ENCODE measurements at regions not wholly inside any gene's neighbourhood (a gene's known extent, or its start where the extent isn't known, plus 50 kb on each side); places are given as distances from the start of the nearest gene placed in this dataset.
A peak's percentile ranks its signal among the peaks of the same experiment; 100 is the strongest.

DNA sequence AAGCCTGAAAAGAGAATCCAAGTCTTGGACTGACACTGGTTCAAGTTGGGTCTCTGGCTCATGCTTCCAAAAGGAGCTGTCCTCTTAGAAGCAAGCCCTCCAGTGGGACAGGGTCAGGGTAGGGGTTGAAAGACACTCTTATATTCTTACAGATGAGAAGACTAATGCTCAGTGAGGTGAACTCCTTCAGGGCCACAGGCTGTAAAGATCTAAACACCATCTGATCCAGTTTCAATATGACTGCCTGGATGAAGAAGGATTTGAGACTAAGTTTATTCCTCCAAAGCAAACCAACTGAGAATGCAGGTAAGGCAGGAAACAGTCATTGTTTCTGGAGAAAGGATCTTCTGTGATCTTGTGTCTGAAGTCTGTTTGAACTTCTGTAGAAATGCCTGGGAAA lies 99.0 kb upstream of the TAB2 start:
- DNase-seq, result no peak

DNA sequence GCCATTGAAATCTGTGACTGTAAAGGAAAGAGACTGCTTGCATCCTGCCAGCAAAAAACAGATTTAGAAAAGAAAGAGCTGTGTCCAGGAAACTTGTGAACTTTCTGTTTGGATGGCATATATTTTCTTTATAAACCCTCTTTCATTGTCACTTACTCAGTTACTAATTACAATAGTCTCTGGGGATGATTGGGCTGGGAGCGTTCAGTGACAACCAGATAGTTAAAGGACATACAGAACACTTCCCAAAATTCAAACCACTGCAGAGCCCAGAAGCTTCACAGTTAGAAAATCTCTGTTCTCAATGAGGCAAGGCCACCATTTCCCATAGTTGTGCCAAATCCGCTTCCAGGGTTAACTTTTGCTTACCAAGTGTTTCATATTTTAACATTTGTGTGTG lies 98.6 kb upstream of the TAB2 start:
- no peak for DNase-seq

DNA sequence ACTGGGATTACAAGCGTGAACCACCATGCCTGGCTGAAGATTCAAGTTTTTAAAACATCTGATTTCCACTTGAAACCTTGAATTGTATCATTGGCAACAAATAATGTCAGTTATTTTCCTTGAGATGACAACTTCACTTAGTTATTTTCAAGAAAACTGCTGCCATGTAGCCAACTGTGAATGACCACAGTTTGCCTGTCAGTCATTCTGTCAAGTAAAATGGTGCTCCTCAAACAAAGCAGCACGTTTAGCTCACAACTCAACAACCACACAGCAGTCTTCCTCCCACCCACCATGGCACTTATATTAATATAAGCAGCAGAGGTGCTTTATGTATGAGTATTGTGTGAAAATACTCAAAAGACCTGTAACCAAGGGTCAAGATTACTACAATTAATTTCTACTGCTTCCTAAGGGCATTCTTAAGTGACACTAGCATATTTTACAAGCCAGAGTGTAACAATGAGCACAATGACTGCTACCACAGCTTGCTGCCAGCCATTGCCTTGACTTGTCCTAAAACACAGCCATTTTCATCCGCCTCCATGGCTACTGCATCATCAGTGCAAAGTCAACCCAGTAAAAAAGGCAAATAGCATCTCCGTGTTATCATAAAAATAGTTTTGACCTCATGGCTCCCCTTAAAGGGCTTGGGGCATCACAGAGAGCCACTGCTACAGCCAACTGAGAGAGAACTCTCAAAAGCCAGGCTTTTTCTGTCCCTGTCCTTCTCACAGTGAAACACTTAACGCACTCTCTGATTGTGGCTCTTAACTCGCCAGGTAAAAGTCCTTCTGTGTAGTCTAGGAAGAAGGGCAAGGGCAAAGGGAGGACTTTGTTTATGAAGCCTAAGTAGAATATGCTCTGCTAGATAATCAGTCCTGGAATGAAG lies 96.4 kb upstream of the TAB2 start:
- no peak for DNase-seq

DNA sequence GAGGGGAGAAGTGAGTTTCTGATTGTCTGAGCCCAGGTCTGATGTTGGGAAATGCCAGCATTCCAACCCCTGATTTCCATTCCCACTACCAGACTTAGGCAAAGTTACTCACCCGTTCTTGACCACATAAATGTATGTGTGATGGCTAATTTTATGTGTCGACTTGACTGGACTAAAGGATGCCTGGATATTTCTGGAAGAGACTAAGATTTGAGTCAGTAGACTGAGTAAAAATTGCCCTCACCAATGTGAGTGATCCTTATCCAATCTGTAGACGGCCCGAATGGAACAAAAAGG lies 95.8 kb upstream of the TAB2 start:
- no peak for DNase-seq

DNA sequence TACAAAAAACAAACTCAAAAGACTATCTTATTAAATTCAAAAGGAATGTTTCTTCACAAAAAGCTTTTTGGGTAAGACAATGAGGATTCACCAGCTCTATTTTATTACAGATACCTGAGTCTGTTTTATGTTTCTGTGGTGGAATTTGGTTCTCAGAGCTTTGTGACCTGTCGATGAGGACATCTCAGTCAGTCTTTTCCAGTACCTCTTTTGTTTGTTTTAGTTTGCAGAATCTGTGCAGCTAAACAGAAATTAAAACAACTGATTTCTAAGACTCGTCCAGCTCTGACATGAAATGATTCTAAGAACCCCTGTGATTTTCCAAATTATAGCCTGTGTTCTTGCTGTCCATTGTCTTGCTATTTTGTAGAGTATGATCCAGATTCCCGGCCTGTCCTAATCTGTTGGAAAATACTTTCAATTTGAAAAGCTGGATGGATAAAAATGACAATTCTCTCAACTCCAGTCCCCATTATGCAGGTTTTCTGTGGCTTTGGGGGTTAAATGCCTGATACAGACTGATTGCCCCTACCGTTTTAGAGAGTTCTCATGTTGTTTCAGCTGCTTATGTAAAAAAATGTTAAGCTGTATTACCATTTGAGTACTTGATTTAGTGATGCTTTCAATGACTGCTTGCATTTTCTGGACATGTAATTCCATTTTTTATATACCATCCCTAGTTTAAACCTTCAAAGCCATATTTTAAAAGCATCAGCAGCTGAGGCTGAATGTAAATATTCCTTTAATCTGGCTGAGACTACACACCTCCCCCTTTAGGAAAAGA lies 94.2 kb upstream of the TAB2 start:
- no peak for DNase-seq

DNA sequence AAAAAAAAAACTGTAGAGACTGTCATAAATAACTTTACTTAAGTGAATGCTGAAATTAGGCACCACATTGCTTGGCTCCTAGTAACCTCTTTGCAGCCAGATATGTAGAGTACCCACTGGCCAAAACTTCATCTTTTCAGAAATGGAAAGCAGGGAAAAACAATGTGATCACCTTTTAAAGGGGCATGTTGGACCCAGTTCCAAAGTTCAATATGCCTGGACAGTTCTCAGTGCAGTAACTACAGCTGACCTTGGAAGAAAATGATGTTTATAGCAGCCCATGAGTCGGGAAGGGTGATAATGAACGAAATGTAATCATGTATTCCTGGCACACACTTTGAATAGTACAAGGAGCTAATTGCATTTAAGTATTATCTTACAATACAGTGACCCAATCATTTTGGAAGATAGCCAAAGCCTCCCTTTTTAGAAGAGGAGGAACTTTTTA lies 93.6 kb upstream of the TAB2 start:
- no peak for DNase-seq

DNA sequence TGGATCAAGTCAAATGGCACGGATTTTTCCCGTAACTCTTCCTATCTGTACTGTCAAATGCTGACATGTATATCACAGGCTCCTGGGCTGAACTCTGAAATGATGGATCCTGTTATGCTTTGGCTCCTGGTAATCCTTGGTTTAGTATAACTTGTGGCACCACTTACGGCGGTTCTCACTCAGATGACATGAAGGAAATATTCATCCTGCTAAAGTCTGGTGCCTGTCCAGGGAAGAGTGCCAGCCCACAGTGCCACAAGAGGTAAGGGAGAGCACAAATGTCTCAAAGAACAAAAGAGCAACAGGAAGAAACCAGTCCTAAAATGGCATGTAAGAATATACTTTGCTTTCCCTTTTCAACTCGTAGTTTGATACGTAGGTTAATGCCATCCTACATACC lies 93.1 kb upstream of the TAB2 start:
- no peak for DNase-seq

DNA sequence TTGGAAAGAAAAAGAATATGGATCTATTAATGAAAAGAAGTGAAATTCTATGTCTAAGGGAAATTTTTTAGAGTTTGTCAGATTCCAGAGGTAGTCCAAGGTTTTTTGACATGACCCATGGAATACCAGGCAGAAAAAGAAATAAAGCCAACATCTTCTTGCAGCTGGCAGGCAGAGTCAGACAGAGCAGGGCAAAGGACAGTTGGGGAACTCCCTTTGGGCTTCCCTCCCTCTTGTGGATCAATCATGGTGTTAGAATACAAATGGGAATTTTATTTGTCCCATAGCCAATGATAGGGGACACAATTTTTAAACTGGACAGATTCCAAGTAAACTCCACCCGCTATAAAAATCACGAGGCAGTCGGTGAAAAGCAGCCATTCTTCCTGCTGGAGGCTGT lies 92.1 kb upstream of the TAB2 start:
- no peak for DNase-seq

DNA sequence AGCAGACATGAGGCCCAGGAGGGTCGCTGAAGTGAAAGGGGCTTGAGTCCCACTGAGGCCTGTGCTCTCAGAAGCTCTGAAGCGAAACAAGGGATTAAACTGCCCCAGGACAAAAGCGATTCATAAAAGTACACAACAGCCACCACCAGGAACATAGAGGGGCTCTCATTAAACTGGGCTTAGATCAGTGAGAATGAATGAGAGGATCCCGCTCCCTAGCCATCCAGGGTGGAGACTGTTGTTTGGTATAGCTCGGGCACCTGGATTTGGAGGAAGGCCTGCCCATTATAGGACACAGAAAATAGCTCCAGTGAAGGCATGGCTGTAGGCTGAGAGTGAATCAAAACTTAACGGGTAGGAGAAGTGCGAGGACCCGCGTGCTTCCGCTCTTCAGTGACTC lies 91.6 kb upstream of the TAB2 start:
- DNase-seq, result no peak

DNA sequence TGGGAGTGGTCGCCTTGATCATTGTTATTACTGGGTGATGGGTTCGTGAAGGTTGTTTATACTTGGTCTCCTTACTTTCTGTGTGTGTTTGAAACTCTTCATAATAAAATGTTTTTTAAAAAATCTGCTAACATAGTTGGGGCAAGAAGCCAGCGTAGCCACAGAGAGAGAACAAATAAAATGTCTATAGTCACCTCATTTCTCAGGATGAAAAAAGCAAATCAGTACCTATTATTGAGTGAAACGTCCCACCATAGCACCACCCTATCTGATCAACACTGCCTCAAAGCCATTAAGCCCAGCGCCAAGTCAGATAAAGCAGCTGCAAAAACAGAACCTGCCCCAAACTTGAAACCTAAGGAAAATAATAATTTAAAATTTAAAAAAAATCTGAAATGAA lies 89.7 kb upstream of the TAB2 start:
- DNase-seq, result no peak

DNA sequence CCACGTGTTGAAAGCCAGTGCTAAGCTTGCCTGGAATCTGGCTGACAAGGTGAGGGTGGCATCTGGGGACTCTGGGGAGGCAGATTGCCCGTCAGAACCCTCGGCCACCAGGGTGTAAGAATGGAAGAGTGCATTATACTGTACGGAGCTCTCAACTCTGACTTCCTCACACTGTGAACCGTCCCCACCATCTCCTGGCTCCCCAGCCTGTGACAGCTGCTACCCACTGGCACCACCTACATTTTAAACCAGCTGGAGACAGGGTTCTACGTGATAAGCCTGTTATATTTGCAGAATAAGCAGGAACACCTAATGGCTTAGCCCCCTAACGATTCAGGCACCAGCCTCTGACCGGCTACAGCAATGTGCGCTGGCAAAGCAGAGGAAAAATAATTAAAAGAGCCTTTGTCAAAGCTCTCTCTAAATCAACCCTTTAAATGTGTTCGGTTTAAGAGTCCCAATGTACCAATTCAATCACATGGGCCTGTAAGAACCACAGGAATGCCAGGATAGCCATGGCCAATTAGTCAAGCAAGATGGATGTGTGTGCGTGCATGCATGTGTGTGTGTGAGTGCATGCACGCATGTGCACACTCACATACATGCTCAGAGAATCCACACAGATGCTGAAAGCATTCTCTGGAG lies 89.1 kb upstream of the TAB2 start:
- DNase-seq, result no peak

DNA sequence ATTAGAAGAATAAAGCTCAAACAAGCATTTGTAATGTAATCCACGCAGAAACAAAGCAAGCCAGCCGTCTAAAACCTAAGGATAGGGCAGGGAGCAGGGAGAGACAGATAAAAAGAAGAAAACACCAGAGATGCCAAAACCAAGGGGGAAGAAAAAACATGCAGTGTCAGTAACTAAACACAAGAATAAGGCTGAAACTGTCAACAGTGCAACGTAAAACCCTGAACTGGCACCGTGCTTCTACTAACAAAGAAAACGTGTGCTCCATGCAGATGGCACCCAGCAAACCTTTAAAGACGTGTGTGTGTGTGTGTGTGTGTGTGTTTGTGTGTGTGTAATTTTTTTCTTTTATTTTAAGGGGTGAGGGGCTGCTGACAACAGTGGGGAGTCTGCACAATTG lies 88.4 kb upstream of the TAB2 start:
- DNase-seq, result no peak

DNA sequence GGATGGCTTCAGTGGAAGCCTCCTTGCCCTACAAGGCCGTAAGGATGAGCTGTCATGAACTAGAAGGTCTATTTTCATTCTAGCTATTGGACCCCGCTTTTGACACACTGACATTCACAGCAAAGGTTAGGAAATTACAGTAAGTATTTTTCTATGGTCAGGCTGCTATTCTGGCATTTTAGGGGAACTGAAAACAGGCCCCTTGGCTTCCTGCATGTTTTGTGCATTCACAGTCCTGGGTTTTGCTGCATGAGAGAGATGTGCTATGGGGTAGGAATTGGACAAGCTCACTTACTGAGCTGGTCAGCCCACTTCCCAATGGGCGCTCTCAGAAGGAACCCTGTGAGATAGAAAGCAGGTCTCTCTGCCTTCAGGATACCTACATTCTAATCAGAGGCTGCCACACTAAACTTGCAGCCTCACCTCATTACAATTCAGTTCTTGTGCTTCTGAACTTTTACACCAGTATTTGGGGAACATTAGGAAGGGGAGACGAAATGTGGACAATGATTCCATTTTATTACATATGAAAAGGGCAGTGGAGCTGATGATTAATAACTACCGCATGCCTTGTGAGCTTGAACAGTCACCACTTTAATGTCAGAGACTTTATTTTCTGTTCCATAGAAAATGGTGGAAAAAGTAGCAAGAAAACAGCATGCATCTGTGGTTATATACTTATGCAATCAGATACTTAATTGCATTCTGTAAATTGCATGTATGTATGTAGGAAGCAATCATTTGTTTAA lies 86.6 kb upstream of the TAB2 start:
- DNase-seq, result no peak

DNA sequence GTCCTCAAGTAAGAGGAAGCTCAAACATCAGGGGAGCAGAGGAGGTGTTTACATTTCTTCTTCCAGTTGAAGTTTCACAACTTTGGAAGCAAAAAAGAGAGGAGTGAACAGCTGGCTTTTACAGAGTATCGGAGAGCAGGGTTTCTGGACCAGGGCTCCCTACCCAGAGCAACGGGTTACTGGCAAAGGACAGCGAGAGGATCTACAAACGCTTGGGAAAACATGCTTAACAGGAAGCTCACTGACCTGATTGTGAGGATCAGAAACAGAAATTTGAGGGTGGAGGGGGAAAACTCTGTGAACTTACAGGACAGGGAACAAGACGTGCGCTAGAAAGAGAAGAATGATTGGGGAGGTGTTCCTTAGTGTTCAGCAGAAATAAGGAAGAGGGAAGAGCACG lies 85.7 kb upstream of the TAB2 start:
- no peak for DNase-seq

DNA sequence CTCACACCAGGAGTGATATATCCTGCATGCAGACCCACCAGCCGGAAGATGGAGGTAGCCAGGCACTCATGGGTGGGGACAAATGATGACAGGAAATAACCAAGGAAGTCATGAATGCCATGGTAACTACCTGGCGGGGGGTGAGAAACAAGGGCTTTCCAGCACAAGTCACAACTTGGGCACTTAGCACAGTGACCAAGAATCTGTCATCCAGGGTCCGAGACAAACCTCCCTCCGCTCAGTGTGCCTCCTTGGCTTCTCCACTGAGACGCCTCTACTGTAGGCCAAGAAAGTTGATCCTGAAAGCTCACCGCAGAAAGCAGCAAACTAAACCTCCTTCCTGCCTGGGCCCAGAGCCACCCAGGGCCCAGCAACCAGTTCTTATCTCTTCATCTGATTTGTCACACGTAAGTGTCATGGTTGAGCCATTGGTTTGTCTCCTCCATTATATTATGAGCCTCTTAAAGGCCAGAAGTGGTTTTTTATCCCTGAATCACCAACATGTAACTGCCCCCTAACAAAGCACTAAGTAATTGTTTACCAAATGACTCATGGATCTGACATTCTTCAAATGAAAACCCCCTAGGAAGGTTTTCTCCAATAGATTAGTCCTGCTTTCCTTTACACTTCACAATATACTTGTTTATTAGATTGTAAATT lies 84.3 kb upstream of the TAB2 start:
- DNase-seq, result peak; percentile 86

DNA sequence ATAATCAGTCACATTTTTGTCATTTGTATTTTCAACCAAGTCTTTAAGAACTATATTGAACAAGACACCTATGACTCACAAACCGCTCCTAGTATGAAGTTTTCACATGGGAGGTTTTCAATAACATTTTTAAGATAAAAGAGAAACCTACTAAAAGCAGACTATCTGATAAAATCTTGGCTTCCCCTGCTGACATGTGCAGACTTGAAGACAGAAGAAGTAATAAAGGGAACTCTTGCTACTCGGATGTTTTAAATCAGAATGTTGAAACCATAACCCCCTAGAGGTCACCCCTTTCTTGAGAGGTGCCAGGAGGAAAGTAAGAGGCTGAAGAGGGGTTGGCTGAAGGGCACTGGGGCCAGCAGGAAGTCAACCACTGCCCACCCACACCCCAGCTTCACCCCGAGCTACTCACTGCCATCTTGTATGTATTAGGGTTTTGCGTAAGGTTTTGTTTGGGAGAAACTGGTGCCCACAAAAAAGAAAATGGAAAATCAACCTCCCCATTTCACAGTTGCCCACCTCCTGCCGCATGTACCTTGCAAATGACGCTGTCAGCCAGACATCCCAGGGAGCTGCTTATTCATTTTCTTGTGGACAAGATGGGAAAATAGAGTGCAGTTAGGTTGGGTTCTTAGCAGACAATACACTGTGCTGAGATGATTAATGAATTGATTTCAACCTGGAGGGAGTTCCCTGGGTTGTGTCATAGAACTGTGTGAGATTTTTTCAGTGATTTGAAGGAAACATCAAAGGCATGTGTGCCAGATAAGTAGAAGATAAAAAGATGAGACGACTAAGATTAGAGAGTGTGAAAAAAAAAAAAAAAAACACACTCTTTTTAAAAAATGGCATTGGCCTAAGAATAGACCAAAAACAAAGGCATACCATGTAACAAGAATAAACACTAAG lies 83.2 kb upstream of the TAB2 start:
- DNase-seq, result no peak

DNA sequence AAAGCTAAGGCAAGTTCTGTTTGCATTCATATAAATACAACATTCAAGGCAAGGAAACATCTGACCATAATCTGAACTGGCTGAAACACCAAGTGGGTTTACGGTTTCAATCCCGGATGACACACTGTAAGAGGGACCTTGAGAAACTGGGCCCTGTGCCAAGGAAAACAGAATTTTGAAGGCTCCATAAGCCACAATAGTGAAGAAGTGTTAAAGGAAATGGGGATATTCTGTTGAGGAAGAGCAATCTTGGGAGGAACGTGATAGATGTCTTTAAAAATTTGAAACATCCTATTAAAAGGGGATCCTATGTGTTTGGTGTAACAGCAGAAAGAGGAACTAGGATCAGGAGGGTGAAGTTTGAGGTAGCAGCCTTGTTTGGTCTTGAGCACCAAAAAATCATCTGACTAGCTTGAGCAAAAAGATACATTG lies 82.4 kb upstream of the TAB2 start:
- peak; percentile 82 for DNase-seq

DNA sequence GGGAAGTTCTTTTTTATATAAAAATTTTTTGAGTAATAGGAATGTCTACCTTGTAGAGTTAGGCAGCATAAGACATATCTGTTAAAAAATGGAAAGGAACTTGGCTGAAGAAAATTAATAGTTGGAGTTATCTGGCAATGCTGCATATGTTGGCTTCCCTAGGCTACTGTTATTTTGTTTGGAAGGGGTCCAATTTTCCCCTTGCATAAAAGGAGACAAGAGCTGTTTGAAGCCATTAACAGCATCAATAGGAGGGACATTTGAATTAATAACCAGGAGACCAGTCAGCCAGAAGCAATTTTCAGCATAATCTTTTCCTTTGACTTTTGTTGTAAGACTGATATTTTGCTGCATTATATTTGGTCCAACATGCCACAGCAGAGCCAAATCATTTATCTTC lies 80.9 kb upstream of the TAB2 start:
- peak; percentile 81 for DNase-seq

DNA sequence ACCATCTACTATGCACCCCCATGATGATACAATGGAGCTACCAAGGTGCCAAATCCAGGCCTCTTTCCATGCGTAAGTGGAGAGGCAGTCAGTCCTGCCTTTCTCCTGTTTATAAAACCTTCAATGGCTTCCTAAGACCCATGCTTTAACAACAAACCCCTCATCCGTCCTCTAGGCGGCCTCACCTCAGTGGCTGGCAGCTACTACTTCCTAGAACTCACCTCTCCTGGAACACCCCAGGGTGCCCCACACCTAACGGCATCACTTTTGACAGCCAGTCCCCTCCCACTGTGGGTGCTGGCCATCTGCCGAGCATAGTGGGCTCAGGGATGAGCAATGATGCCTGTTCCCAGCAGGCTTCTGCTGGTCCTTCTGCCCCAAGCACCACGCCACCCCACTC lies 80.0 kb upstream of the TAB2 start:
- DNase-seq, result peak; percentile 14

DNA sequence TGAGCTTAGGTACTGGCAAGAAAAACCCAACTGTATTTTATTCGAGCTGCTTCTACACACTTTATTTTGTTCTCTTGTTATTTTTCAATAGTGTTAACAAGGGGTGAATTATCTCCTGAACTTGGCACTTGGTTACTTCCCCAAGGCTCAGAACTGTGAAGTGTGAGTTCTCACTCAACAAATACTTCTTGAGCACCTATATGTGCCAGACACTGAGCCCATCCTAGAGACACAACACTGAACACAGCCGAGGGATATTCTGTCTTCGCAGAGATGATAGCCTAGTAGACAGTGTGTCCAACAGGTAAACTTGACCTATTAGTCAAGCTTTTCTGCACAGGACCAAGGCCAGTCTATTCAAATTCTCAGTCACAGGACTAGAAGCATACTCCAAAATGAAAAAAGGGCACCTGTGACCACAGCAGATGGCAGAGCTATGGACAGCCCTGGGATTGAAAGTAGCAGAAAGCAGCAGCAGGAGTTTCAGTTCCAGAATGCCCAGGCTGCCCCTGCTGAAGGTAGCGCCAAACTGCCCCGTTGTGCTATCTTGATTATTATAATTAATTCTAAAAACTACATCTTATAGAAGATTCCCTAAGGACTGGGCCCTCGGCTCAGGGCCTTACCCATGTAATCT lies 77.8 kb upstream of the TAB2 start:
- DNase-seq, result no peak

DNA sequence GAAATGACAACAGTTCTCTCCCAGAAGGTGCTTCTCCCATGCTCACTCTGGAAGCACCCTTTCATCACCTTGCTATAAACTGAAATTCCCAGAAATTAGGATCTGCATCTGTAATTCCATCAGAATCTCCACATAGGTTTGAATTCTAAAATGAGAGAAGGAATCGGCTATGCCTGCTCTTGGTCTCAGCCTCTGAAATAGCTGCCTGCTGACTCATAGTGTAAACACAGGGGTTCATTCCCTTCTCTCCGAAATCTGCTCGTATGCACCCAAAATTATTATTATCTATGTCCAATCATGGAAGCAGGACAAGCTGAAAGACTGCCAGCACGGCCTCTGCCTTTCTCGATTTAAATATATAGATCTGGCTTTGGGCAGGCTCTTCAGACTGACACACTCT lies 74.6 kb upstream of the TAB2 start:
- DNase-seq, result no peak
